Endodermal cell (in vitro differentiated cells): ENCODE measurements at regions not wholly inside any gene's neighbourhood (a gene's known extent, or its start where the extent isn't known, plus 50 kb on each side); places are given as distances from the start of the nearest gene placed in this dataset.

Source experiments
- DNase-seq: peaks from one replicate; pipeline ENCODE4 v3.0.0-alpha.2; 2017
- H3K27ac ChIP-seq: 2 replicates; pipeline ENCODE4 v1.5.1; 2013; ENCODE audit warnings: mild to moderate bottlenecking, low read depth, low read length, moderate library complexity
- H3K27me3 ChIP-seq: 2 replicates; pipeline ENCODE4 v1.6.1; 2013; ENCODE audit warnings: mild to moderate bottlenecking, low read length, moderate library complexity; ENCODE audit not compliant: insufficient read depth, control insufficient read depth, poor library complexity, severe bottlenecking
- H3K36me3 ChIP-seq: 2 replicates; pipeline ENCODE4 v1.7.0; 2013; ENCODE audit warnings: mild to moderate bottlenecking, low read length, moderate library complexity; ENCODE audit not compliant: control insufficient read depth, insufficient read depth
- H3K4me1 ChIP-seq: one replicate; pipeline ENCODE4 v1.7.0; 2013; ENCODE audit warnings: low read length; ENCODE audit not compliant: control insufficient read depth, insufficient read depth
- H3K4me3 ChIP-seq: 2 replicates; pipeline ENCODE4 v1.5.1; 2013; ENCODE audit warnings: mild to moderate bottlenecking, low read length, moderate library complexity
- H3K9ac ChIP-seq: 2 replicates; pipeline ENCODE4 v1.6.1; 2013; ENCODE audit warnings: mild to moderate bottlenecking, low read length, moderate library complexity; ENCODE audit not compliant: poor library complexity, severe bottlenecking; ENCODE audit errors: extremely low read depth
- H3K9me3 ChIP-seq: 2 replicates; pipeline ENCODE4 v1.6.1; 2013; ENCODE audit warnings: mild to moderate bottlenecking, low read length, moderate library complexity; ENCODE audit not compliant: control insufficient read depth
- H3K27ac Mint-ChIP-seq: 2 replicates; pipeline ENCODE4 v1.8.0; 2020; ENCODE audit warnings: mixed read lengths
- H3K27me3 Mint-ChIP-seq: 2 replicates; pipeline ENCODE4 v1.8.0; 2021; ENCODE audit warnings: mild to moderate bottlenecking, mixed read lengths; ENCODE audit not compliant: insufficient read depth
- H3K36me3 Mint-ChIP-seq: 2 replicates; pipeline ENCODE4 v1.8.0; 2020; ENCODE audit warnings: low read depth, mixed read lengths
- H3K4me1 Mint-ChIP-seq: 2 replicates; pipeline ENCODE4 v1.8.0; 2020; ENCODE audit warnings: mixed read lengths
- H3K4me3 Mint-ChIP-seq: 2 replicates; pipeline ENCODE4 v1.8.0; 2020; ENCODE audit warnings: mild to moderate bottlenecking, moderate library complexity, mixed read lengths
- H3K9me3 Mint-ChIP-seq: 2 replicates; pipeline ENCODE4 v1.8.0; 2020; ENCODE audit warnings: mild to moderate bottlenecking, mixed read lengths
- WGBS, 2 experiments: methylation state at CpG; one replicate each; pipeline versions ENCODE4 v1.1.5 to v1.1.7; 2013; ENCODE audit warnings: missing lambda C conversion rate in 2 of 2, mixed read lengths in 1 of 2; ENCODE audit not compliant: insufficient coverage in 1 of 2, insufficient read length in 1 of 2; 5-methylcytosine and 5-hydroxymethylcytosine counted together
- TF ChIP-seq, protein P1 (sequence below): fragments of 200-600 bp; sonication (generic); conservative IDR thresholded peaks from 2 replicates; pipeline ENCODE4 v1.5.0; 2021; ENCODE audit warnings: antibody characterized with exemption, mild to moderate bottlenecking

DNA sequence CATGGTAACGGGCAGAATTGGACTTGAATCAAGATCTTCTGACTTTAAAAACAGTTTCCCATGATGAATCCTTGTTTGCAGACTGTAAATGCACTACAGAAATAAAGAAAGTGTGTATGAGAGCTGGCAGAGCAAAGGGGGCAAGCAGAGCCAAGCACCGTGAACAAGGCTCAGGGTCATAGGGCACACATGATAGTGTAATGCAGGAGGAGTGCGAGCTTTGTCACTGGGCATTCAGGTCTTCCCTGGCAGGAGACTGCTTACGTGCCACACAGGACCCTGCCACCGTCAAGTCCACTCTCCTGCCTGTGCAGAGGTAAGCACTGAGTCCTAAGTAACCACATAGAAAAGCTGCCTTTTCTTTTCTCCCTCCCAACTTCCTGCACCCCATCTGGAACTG lies 93.1 kb upstream of the NPVF start:
- no peaks in the 10 kb centered on the region for H3K9me3 Mint-ChIP-seq
- Histone ChIP-seq H3K9me3 (no peaks in the 10 kb centered on the region), H3K27me3 (no peaks in the 10 kb centered on the region), H3K4me1 (no peaks in the 10 kb centered on the region), H3K4me3 (no peak overlapping the region), H3K9ac (no peak overlapping the region), H3K36me3 (no peaks in the 10 kb centered on the region), H3K27ac (no peak overlapping the region)
- no peak overlapping the region for H3K27ac Mint-ChIP-seq
- no peak overlapping the region for H3K4me3 Mint-ChIP-seq
- H3K27me3 Mint-ChIP-seq = peaks cover 2% of the 10 kb centered on the region
- DNase-seq = no peak
- 90 to 100% methylated on average over 3 to 5 of the region's 5 CpGs for WGBS, 2 experiments
- TF ChIP-seq, protein P1, sequence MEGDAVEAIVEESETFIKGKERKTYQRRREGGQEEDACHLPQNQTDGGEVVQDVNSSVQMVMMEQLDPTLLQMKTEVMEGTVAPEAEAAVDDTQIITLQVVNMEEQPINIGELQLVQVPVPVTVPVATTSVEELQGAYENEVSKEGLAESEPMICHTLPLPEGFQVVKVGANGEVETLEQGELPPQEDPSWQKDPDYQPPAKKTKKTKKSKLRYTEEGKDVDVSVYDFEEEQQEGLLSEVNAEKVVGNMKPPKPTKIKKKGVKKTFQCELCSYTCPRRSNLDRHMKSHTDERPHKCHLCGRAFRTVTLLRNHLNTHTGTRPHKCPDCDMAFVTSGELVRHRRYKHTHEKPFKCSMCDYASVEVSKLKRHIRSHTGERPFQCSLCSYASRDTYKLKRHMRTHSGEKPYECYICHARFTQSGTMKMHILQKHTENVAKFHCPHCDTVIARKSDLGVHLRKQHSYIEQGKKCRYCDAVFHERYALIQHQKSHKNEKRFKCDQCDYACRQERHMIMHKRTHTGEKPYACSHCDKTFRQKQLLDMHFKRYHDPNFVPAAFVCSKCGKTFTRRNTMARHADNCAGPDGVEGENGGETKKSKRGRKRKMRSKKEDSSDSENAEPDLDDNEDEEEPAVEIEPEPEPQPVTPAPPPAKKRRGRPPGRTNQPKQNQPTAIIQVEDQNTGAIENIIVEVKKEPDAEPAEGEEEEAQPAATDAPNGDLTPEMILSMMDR = no peak
- H3K4me1 Mint-ChIP-seq = peaks cover 5% of the 10 kb centered on the region
- no peaks in the 10 kb centered on the region for H3K36me3 Mint-ChIP-seq

DNA sequence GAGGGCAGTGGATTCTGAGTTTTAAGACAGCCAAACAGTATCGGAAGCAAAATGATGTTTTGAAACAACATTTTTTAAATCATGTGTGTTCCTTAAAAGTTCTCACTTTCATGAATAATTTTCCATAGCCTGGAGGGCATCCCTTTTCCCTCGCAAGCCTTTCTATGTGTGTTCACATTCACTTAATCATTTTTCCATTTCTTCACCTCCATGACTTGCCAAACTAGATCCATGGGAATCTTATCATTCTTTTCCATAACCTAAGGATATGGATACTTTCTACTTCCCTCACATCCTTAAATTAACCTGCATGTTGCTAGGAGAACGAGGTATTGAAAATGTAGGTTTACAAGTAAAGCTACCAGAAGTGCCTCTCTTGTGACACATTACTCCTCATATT lies 94.2 kb upstream of the NPVF start:
- Histone ChIP-seq H3K4me3 (no peak overlapping the region), H3K27ac (no peak overlapping the region), H3K9ac (no peak overlapping the region), H3K4me1 (no peaks in the 10 kb centered on the region), H3K36me3 (no peaks in the 10 kb centered on the region), H3K27me3 (no peaks in the 10 kb centered on the region), H3K9me3 (no peaks in the 10 kb centered on the region)
- Mint-ChIP-seq H3K4me3 (no peak overlapping the region), H3K36me3 (no peaks in the 10 kb centered on the region), H3K9me3 (no peaks in the 10 kb centered on the region), H3K27me3 (peaks cover 2% of the 10 kb centered on the region), H3K4me1 (peaks cover 5% of the 10 kb centered on the region), H3K27ac (no peak overlapping the region)
- whole genome bisulfite sequencing, 2 experiments = 90 to 93% methylated on average over 2 to 3 of the region's 3 CpGs
- DNase-seq = no peak
- TF ChIP-seq, protein P1 = no peak

DNA sequence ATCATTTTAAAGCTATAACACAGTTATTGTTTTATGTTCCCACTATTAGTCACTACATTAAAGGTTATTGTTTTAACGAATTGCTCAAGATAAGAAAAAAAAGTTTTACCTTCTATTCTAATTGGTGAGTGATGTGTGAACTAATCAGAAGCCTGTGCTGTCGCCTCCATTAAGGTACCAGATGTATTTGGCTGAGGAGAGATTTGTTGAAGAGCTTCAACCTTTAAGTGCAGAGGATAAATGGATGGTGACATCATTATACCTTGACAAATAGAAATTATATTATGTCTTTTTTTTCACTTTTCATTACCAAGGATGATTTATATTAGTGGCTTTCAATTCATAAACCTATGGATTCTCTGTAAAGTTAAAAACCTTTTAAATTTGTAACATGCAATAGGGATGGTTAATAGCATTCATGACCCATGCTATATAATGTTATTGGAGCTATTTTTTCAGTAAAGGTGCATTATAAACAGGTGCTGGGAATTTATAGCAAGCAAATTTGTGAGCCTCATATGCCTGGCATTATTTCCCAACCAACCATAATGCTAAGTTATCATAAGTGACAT lies 97.0 kb upstream of the NPVF start:
- Mint-ChIP-seq H3K4me3 (no peak overlapping the region), H3K27ac (no peak overlapping the region), H3K9me3 (no peaks in the 10 kb centered on the region), H3K4me1 (peaks cover 5% of the 10 kb centered on the region), H3K36me3 (no peaks in the 10 kb centered on the region), H3K27me3 (peaks cover 2% of the 10 kb centered on the region)
- H3K27me3 ChIP-seq = no peaks in the 10 kb centered on the region
- H3K9me3 ChIP-seq = no peaks in the 10 kb centered on the region
- no peak overlapping the region for H3K4me3 ChIP-seq
- no peaks in the 10 kb centered on the region for H3K4me1 ChIP-seq
- 95 to 100% methylated on average over 1 to 2 of the region's 2 CpGs for WGBS, 2 experiments
- H3K27ac ChIP-seq = no peak overlapping the region
- TF ChIP-seq, protein P1 = no peak
- no peaks in the 10 kb centered on the region for H3K36me3 ChIP-seq
- no peak overlapping the region for H3K9ac ChIP-seq
- DNase-seq = no peak
